Mesenchymal stem cell (in vitro differentiated cells and primary cell): ENCODE measurements at regions not wholly inside any gene's neighbourhood (a gene's known extent, or its start where the extent isn't known, plus 50 kb on each side); places are given as distances from the start of the nearest gene placed in this dataset.

Experiments
- DNase-seq: peaks from one replicate; pipeline ENCODE4 v3.0.0-alpha.2; 2013
- H2AFZ ChIP-seq: one replicate; pipeline ENCODE4 v1.6.1; 2013; ENCODE audit warnings: low read depth, mild to moderate bottlenecking, control low read depth, inconsistent platforms, low read length, moderate library complexity
- H2AK5ac ChIP-seq: 2 replicates; pipeline ENCODE4 v1.6.1; 2013; ENCODE audit warnings: low read length, moderate library complexity, mild to moderate bottlenecking, inconsistent platforms; ENCODE audit not compliant: severe bottlenecking
- H2BK120ac ChIP-seq: one replicate; pipeline ENCODE4 v1.6.1; 2013; ENCODE audit warnings: low read depth, mild to moderate bottlenecking, inconsistent platforms, low read length, moderate library complexity
- H2BK12ac ChIP-seq, 2 experiments: one replicate each; pipeline ENCODE4 v1.6.1; 2013; ENCODE audit warnings: inconsistent platforms in 2 of 2, low read length in 2 of 2, mild to moderate bottlenecking in 2 of 2, moderate library complexity in 2 of 2, control low read depth in 1 of 2
- H2BK15ac ChIP-seq: one replicate; pipeline ENCODE4 v1.6.1; 2013; ENCODE audit warnings: mild to moderate bottlenecking, low read depth, inconsistent platforms; ENCODE audit not compliant: poor library complexity, severe bottlenecking
- H2BK5ac ChIP-seq: 2 replicates; pipeline ENCODE4 v1.6.1; 2013; ENCODE audit warnings: low read depth, mild to moderate bottlenecking, low read length, control low read depth, inconsistent platforms; ENCODE audit not compliant: poor library complexity, severe bottlenecking
- H3K14ac ChIP-seq, 2 experiments: one replicate each; pipeline ENCODE4 v1.6.1; 2013; ENCODE audit warnings: inconsistent platforms in 2 of 2, low read length in 2 of 2, control low read depth in 1 of 2, mild to moderate bottlenecking in 1 of 2, moderate library complexity in 1 of 2
- H3K18ac ChIP-seq, 2 experiments: one replicate each; pipeline ENCODE4 v1.6.1; 2013; ENCODE audit warnings: inconsistent platforms in 2 of 2, low read length in 2 of 2, control low read depth in 1 of 2, low read depth in 1 of 2, mild to moderate bottlenecking in 1 of 2
- H3K23ac ChIP-seq, 2 experiments: one replicate each; pipeline ENCODE4 v1.6.1; 2013; ENCODE audit warnings: inconsistent platforms in 2 of 2, low read length in 2 of 2, mild to moderate bottlenecking in 2 of 2, moderate library complexity in 2 of 2, control low read depth in 1 of 2
- H3K27ac ChIP-seq: 2 replicates; pipeline ENCODE4 v1.5.1; 2013; ENCODE audit warnings: mild to moderate bottlenecking, moderate library complexity, low read length, control low read depth, inconsistent platforms; ENCODE audit not compliant: poor library complexity, severe bottlenecking
- H3K27me3 ChIP-seq, 2 experiments: 2 replicates each; pipeline versions ENCODE4 v1.6.1 to v1.7.0; 2013; ENCODE audit warnings: low read length in 2 of 2, mild to moderate bottlenecking in 2 of 2, moderate library complexity in 2 of 2, control low read depth in 1 of 2, inconsistent platforms in 1 of 2; ENCODE audit not compliant: control insufficient read depth in 1 of 2, insufficient read depth in 1 of 2
- H3K36me3 ChIP-seq, 2 experiments: 2 replicates each; pipeline versions ENCODE4 v1.6.1 to v1.7.0; 2013; ENCODE audit warnings: low read length in 2 of 2, control low read depth in 1 of 2, inconsistent platforms in 1 of 2, low read depth in 1 of 2, mild to moderate bottlenecking in 1 of 2; ENCODE audit not compliant: insufficient read depth in 2 of 2, control insufficient read depth in 1 of 2
- H3K4ac ChIP-seq, 2 experiments: one replicate each; pipeline ENCODE4 v1.6.1; 2013; ENCODE audit warnings: inconsistent platforms in 2 of 2, low read length in 2 of 2, mild to moderate bottlenecking in 2 of 2, moderate library complexity in 2 of 2, control low read depth in 1 of 2, low read depth in 1 of 2
- H3K4me1 ChIP-seq: 2 replicates; pipeline ENCODE4 v1.6.1; 2013; ENCODE audit warnings: low read depth, low read length, control low read depth; ENCODE audit not compliant: control insufficient read depth, insufficient read depth
- H3K4me2 ChIP-seq: 2 replicates; pipeline ENCODE4 v1.6.1; 2013; ENCODE audit warnings: low read length, mild to moderate bottlenecking, inconsistent platforms; ENCODE audit not compliant: poor library complexity, severe bottlenecking
- H3K4me3 ChIP-seq, 2 experiments: 2 replicates each; pipeline versions ENCODE4 v1.5.1 to v1.7.0; 2013; ENCODE audit warnings: low read length in 2 of 2, mild to moderate bottlenecking in 2 of 2, control low read depth in 1 of 2, low read depth in 1 of 2; ENCODE audit not compliant: insufficient read depth in 1 of 2
- H3K79me1 ChIP-seq: replicated peaks from 2 replicates; pipeline ENCODE4 v1.6.1; 2013; ENCODE audit warnings: mild to moderate bottlenecking, control low read depth, low read length, inconsistent platforms; ENCODE audit not compliant: poor library complexity, severe bottlenecking
- H3K9ac ChIP-seq: 2 replicates; pipeline ENCODE4 v1.7.0; 2013; ENCODE audit warnings: mild to moderate bottlenecking, low read length, moderate library complexity
- H3K9me3 ChIP-seq: 2 replicates; pipeline ENCODE4 v1.7.0; 2013; ENCODE audit warnings: mild to moderate bottlenecking, low read length; ENCODE audit not compliant: control insufficient read depth
- H4K8ac ChIP-seq: one replicate; pipeline ENCODE4 v1.6.1; 2013; ENCODE audit warnings: inconsistent platforms, mild to moderate bottlenecking, low read length, moderate library complexity
- H4K91ac ChIP-seq: one replicate; pipeline ENCODE4 v1.6.1; 2013; ENCODE audit warnings: mild to moderate bottlenecking, low read length, inconsistent platforms
- WGBS: methylation state at CpG from one replicate; pipeline ENCODE4 v1.1.7; 2013; ENCODE audit warnings: mixed read lengths; 5-methylcytosine and 5-hydroxymethylcytosine counted together

DNA sequence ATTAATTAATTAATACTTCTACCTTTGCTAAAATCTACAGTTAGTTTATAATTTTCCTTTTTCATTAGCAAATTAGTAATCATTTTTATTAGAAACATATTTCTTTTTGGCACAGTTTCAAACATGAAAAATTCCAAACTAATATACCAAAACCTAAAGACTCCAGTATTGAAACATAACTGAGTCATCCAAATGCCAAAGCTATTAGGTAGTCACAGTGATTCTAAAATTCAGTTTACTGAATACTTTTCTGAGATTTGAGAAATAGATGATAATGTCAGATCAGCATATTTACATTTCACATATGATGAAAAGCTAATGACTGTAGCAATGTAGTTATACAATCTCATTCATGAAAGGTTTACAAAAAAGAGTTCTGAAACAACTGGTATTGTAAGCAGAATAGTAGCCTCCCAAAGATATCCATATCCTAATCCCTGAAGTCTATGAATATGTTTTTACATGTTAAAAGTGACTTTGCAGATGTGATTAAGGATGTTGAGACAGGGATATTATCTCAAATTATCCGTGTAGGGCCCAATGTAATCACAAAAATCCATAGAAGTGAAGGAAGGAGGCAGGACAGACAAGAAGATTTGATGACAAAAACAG, 680.2 kb upstream of the CHAC2 start:
- WGBS, result 75% methylated on average over 1 of the region's 1 CpG
- H3K27ac ChIP-seq, result peak overlapping the region; percentile 88
- no peaks in the 10 kb centered on the region for H3K36me3 ChIP-seq
- peak; percentile 21 for DNase-seq
- H4K91ac ChIP-seq, result no peak overlapping the region
- no peaks in the 10 kb centered on the region for H3K9me3 ChIP-seq
- no peak overlapping the region for H2AFZ ChIP-seq
- no peak overlapping the region for H3K4me3 ChIP-seq
- no peak overlapping the region for H3K14ac ChIP-seq
- peaks cover 2% of the 10 kb centered on the region for H3K4me1 ChIP-seq
- no peak overlapping the region for H2BK12ac ChIP-seq
- H4K8ac ChIP-seq, result no peak overlapping the region
- H2BK15ac ChIP-seq, result no peak overlapping the region
- no peak overlapping the region for H3K9ac ChIP-seq
- no peak overlapping the region for H3K4ac ChIP-seq
- H2BK120ac ChIP-seq, result no peak overlapping the region
- H3K23ac ChIP-seq, result no peak overlapping the region
- H3K18ac ChIP-seq, result no peak overlapping the region
- H2AK5ac ChIP-seq, result no peak overlapping the region
- no peak overlapping the region for H3K4me2 ChIP-seq
- no peaks in the 10 kb centered on the region for H3K27me3 ChIP-seq
- peak overlapping the region; percentile 82 for H2BK5ac ChIP-seq
- no peaks in the 10 kb centered on the region for H3K79me1 ChIP-seq

DNA sequence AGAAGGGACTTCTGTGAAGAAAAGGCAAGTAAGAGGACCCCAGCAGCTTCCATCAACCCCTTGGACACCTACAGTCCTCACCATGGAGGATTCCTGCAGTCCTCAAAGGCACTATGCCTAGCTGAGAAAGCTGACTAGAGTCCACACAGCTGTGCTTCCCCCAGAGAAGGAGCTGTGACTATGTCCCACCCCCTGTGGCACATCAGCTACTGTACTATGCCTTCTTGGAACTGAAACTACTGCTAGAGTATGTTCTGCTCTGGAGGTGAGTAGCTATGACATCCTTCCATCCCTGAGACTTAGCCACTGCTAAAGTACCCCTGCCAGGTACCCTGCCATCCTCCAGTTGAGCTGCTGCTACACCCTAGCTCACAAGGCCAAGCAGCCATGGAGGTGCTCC, 690.2 kb upstream of the CHAC2 start:
- Histone ChIP-seq H3K36me3 (no peaks in the 10 kb centered on the region), H3K23ac (no peak overlapping the region), H3K18ac (no peak overlapping the region), H3K27me3 (no peaks in the 10 kb centered on the region), H3K4me2 (no peak overlapping the region), H3K9me3 (peaks cover 14% of the 10 kb centered on the region), H2BK120ac (no peak overlapping the region), H3K79me1 (no peaks in the 10 kb centered on the region), H2AFZ (no peak overlapping the region), H2BK15ac (no peak overlapping the region), H2BK5ac (no peak overlapping the region), H2AK5ac (no peak overlapping the region), H3K4me1 (no peaks in the 10 kb centered on the region), H3K4me3 (no peak overlapping the region), H3K4ac (no peak overlapping the region), H4K91ac (no peak overlapping the region), H3K27ac (no peak overlapping the region), H3K14ac (no peak overlapping the region), H3K9ac (no peak overlapping the region), H2BK12ac (no peak overlapping the region), H4K8ac (peak overlapping the region; percentile 1)
- DNase-seq, result no peak

DNA sequence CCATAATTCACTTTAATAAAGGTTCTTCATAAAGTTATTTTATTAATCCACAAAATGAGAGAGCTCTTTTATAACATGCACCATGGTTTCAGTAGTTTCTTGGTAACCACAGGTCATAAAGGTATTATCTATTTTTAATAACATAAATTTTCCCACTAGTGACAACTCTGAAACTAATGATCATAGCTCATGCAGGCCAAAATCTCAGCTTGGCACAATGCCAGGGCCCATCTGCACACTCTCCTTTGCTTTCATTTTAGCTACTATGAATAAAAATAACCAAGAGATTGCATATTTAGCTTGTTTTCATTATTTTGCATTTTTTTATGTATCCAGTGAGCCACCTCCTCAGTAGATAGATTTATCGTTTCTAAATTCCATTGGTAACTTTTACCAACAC, 691.8 kb upstream of the CHAC2 start:
- no peak for DNase-seq
- Histone ChIP-seq H3K27me3 (no peaks in the 10 kb centered on the region), H3K79me1 (no peaks in the 10 kb centered on the region), H3K27ac (no peak overlapping the region), H4K91ac (no peak overlapping the region), H3K14ac (no peak overlapping the region), H3K4ac (no peak overlapping the region), H3K9ac (no peak overlapping the region), H3K18ac (no peak overlapping the region), H2BK120ac (no peak overlapping the region), H2BK15ac (no peak overlapping the region), H2AFZ (no peak overlapping the region), H3K4me3 (no peak overlapping the region), H3K4me1 (no peaks in the 10 kb centered on the region), H2BK12ac (no peak overlapping the region), H3K9me3 (peaks cover 10% of the 10 kb centered on the region), H3K4me2 (no peak overlapping the region), H2BK5ac (no peak overlapping the region), H4K8ac (no peak overlapping the region), H3K23ac (no peak overlapping the region), H2AK5ac (no peak overlapping the region), H3K36me3 (no peaks in the 10 kb centered on the region)
- WGBS, result 91% methylated on average over 1 of the region's 1 CpG

DNA sequence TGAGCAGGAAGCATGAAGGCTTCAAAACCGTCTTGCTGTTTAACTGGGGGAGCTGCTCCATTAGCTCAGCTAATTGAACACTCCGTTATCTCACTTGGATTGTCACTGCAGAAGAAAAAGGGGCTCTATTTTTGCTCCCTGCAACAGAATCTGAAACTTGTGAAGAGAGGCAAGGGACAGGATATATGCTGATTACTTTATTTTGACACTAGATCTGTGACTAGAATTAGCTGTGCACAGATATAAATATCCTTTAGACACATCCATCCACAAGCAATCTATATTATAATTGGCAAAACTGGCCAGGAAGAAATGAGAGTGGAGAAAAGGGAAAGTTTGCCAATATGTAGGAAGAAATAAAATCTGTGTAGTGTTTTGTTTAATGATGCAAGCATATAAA, 700.1 kb upstream of the CHAC2 start:
- Histone ChIP-seq H2BK15ac (no peak overlapping the region), H3K18ac (no peak overlapping the region), H2BK12ac (no peak overlapping the region), H3K9ac (no peak overlapping the region), H3K79me1 (no peaks in the 10 kb centered on the region), H4K8ac (no peak overlapping the region), H2AK5ac (no peak overlapping the region), H2BK5ac (no peak overlapping the region), H3K14ac (no peak overlapping the region), H2AFZ (no peak overlapping the region), H3K4me3 (no peak overlapping the region), H2BK120ac (no peak overlapping the region), H3K4me2 (no peak overlapping the region), H3K27me3 (no peaks in the 10 kb centered on the region), H3K23ac (no peak overlapping the region), H3K4me1 (no peaks in the 10 kb centered on the region), H4K91ac (no peak overlapping the region), H3K27ac (no peak overlapping the region), H3K9me3 (no peaks in the 10 kb centered on the region), H3K36me3 (no peaks in the 10 kb centered on the region), H3K4ac (no peak overlapping the region)
- no peak for DNase-seq
- 43% methylated on average over 2 of the region's 2 CpGs for WGBS
